ENCODE measurements at regions not wholly inside any gene's neighbourhood (a gene's known extent, or its start where the extent isn't known, plus 50 kb on each side); places are given as distances from the start of the nearest gene placed in this dataset.

GRCh38 chr18:27567434-27567833 is 382.3 kb upstream of the CHST9 start:
- H3K27ac ChIP-seq (ENCODE audit: low read depth in 1 of 2, low read length in 1 of 2), result no peak overlapping the region
- no peak for ATAC-seq (ENCODE audit: insufficient read depth, low FRiP score)
- 77 to 80% methylated on average over 1 of the region's 1 CpG for WGBS, 2 donors
- H3K4me3 ChIP-seq, result no peak overlapping the region
- H3K9ac ChIP-seq (ENCODE audit: insufficient read depth in 1 of 2, low read length in 2 of 2), result no peak overlapping the region
- H3K27me3 ChIP-seq (ENCODE audit: control insufficient read depth in 3 of 3, insufficient read depth in 3 of 3, low read length in 2 of 3), result no peaks in the 10 kb centered on the region
- peaks cover 0 to 6% (median 0%) of the 10 kb centered on the region in 4 donors for H3K9me3 ChIP-seq (ENCODE audit: control insufficient read depth in 4 of 4, insufficient read depth in 3 of 4, low read length in 3 of 4)
- no peaks in the 10 kb centered on the region for H3K36me3 ChIP-seq (ENCODE audit: control insufficient read depth in 4 of 4, insufficient read depth in 4 of 4, low read length in 4 of 4)
- DNase-seq, result peak in 2 of 3 donors; percentile 42 to 49
- no peak for TF ChIP-seq CTCF (IDR thresholded peaks at IDR 0.05; ENCODE audit: control extremely low read depth, extremely low read depth)
- no peaks in the 10 kb centered on the region for H3K4me1 ChIP-seq (ENCODE audit: control insufficient read depth in 5 of 5, insufficient read depth in 5 of 5, low read length in 5 of 5)

GRCh38 chr18:27564066-27564465 is 379.0 kb upstream of the CHST9 start:
- Histone ChIP-seq H3K27me3 (ENCODE audit: control insufficient read depth in 3 of 3, insufficient read depth in 3 of 3, low read length in 2 of 3) (no peaks in the 10 kb centered on the region), H3K9ac (ENCODE audit: insufficient read depth in 1 of 2, low read length in 2 of 2) (no peak overlapping the region), H3K36me3 (ENCODE audit: control insufficient read depth in 4 of 4, insufficient read depth in 4 of 4, low read length in 4 of 4) (no peaks in the 10 kb centered on the region), H3K4me3 (no peak overlapping the region), H3K4me1 (ENCODE audit: control insufficient read depth in 5 of 5, insufficient read depth in 5 of 5, low read length in 5 of 5) (no peaks in the 10 kb centered on the region), H3K9me3 (ENCODE audit: control insufficient read depth in 4 of 4, insufficient read depth in 3 of 4, low read length in 3 of 4) (peaks cover 0 to 2% (median 0%) of the 10 kb centered on the region in 4 donors), H3K27ac (ENCODE audit: low read depth in 1 of 2, low read length in 1 of 2) (no peak overlapping the region)
- TF ChIP-seq CTCF (IDR thresholded peaks at IDR 0.05; ENCODE audit: control extremely low read depth, extremely low read depth), result no peak
- 79% methylated on average over 3 of the region's 3 CpGs for WGBS, 2 donors
- ATAC-seq (ENCODE audit: insufficient read depth, low FRiP score) (no peak), DNase-seq (no peak)

GRCh38 chr18:27558388-27559155 is 373.5 kb upstream of the CHST9 start:
- DNase-seq, result no peak
- TF ChIP-seq CTCF (IDR thresholded peaks at IDR 0.05; ENCODE audit: control extremely low read depth, extremely low read depth), result no peak
- Histone ChIP-seq H3K9me3 (ENCODE audit: control insufficient read depth in 4 of 4, insufficient read depth in 3 of 4, low read length in 3 of 4) (no peaks in the 10 kb centered on the region), H3K27me3 (ENCODE audit: control insufficient read depth in 3 of 3, insufficient read depth in 3 of 3, low read length in 2 of 3) (no peaks in the 10 kb centered on the region), H3K9ac (ENCODE audit: insufficient read depth in 1 of 2, low read length in 2 of 2) (no peak overlapping the region), H3K27ac (ENCODE audit: low read depth in 1 of 2, low read length in 1 of 2) (no peak overlapping the region), H3K36me3 (ENCODE audit: control insufficient read depth in 4 of 4, insufficient read depth in 4 of 4, low read length in 4 of 4) (no peaks in the 10 kb centered on the region), H3K4me1 (ENCODE audit: control insufficient read depth in 5 of 5, insufficient read depth in 5 of 5, low read length in 5 of 5) (peaks cover 0 to 3% (median 0%) of the 10 kb centered on the region in 5 donors), H3K4me3 (no peak overlapping the region)
- WGBS, 2 donors, result 58 to 66% methylated on average over 4 of the region's 4 CpGs
- no peak for ATAC-seq (ENCODE audit: insufficient read depth, low FRiP score)

Measured in lung (tissue), 11 donors.